Chondrocyte (in vitro differentiated cells): ENCODE measurements at regions not wholly inside any gene's neighbourhood (a gene's known extent, or its start where the extent isn't known, plus 50 kb on each side); places are given as distances from the start of the nearest gene placed in this dataset.

ENCODE experiments used
- DNase-seq: peaks from one replicate; pipeline ENCODE4 v3.0.0; 2021; ENCODE audit warnings: mixed read lengths, low spot score
- H3K27ac Mint-ChIP-seq: one replicate; pipeline ENCODE4 v1.8.0; 2021; ENCODE audit warnings: mild to moderate bottlenecking, moderate library complexity, mixed read lengths; ENCODE audit not compliant: unreplicated experiment
- H3K27me3 Mint-ChIP-seq: 2 replicates; pipeline ENCODE4 v1.8.0; 2021; ENCODE audit warnings: low read depth, mixed read lengths
- H3K36me3 Mint-ChIP-seq: 2 replicates; pipeline ENCODE4 v1.8.0; 2021; ENCODE audit warnings: low read depth, mixed read lengths
- H3K4me1 Mint-ChIP-seq: 2 replicates; pipeline ENCODE4 v1.8.0; 2021; ENCODE audit warnings: low read depth, mild to moderate bottlenecking, mixed read lengths
- H3K4me3 Mint-ChIP-seq: one replicate; pipeline ENCODE4 v1.8.0; 2021; ENCODE audit warnings: mild to moderate bottlenecking, moderate library complexity, mixed read lengths; ENCODE audit not compliant: unreplicated experiment
- H3K9me3 Mint-ChIP-seq: 2 replicates; pipeline ENCODE4 v1.8.0; 2021; ENCODE audit warnings: low read depth, mixed read lengths
- TF ChIP-seq, protein P1 (sequence below): fragments of 200-600 bp; sonication (generic); IDR thresholded peaks from 2 replicates; pipeline ENCODE4 v1.5.0; 2021; ENCODE audit warnings: antibody characterized with exemption, mild to moderate bottlenecking, moderate library complexity

DNA sequence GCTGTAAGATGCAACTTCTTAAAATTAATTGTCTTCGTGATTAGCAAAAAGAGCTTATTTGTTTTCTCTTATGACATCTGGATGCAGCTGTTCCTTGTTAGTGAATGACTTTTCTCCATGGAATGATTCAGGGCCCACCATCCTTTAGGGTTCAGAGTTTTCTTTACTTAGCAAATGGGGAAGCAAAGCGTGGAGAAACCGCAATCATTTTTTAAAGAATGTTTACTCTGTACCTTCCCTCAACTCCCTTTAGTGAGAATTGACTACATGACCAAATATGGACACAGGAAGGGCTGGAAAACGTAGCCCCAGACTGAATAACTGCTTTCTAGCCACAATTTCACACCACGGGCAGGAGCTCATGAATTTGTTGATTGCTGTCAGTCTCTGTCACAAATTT is 130.1 kb downstream of the EDEM1 start:
- no peaks in the 10 kb centered on the region for H3K36me3 Mint-ChIP-seq
- TF ChIP-seq, protein P1, sequence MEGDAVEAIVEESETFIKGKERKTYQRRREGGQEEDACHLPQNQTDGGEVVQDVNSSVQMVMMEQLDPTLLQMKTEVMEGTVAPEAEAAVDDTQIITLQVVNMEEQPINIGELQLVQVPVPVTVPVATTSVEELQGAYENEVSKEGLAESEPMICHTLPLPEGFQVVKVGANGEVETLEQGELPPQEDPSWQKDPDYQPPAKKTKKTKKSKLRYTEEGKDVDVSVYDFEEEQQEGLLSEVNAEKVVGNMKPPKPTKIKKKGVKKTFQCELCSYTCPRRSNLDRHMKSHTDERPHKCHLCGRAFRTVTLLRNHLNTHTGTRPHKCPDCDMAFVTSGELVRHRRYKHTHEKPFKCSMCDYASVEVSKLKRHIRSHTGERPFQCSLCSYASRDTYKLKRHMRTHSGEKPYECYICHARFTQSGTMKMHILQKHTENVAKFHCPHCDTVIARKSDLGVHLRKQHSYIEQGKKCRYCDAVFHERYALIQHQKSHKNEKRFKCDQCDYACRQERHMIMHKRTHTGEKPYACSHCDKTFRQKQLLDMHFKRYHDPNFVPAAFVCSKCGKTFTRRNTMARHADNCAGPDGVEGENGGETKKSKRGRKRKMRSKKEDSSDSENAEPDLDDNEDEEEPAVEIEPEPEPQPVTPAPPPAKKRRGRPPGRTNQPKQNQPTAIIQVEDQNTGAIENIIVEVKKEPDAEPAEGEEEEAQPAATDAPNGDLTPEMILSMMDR, result no peak
- H3K4me1 Mint-ChIP-seq, result no peaks in the 10 kb centered on the region
- DNase-seq, result no peak
- peaks cover 2% of the 10 kb centered on the region for H3K27me3 Mint-ChIP-seq
- H3K4me3 Mint-ChIP-seq, result no peak overlapping the region
- no peaks in the 10 kb centered on the region for H3K9me3 Mint-ChIP-seq
- no peak overlapping the region for H3K27ac Mint-ChIP-seq

DNA sequence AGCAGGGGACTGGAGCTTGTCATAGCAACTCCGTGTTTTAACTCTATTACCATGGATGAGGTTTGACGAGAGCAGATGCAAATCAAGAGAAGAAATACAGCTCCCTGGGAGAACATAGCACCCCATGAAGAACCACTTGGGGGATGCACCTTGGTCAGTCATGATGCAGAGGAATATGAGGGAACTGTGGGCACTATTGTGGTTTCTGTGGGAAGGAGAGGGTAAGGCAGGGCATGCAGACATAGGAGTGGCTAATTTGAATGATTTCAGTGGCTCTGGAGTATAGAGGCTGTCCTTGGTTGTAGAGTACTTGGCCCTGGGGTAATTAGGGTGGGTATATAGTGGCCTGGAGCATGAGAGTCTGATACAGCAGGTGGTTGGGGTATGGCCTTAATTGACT is 131.9 kb downstream of the EDEM1 start:
- DNase-seq, result no peak
- Mint-ChIP-seq H3K27me3 (peaks cover 4% of the 10 kb centered on the region), H3K27ac (no peak overlapping the region), H3K4me1 (no peaks in the 10 kb centered on the region), H3K9me3 (no peaks in the 10 kb centered on the region), H3K4me3 (no peak overlapping the region), H3K36me3 (no peaks in the 10 kb centered on the region)
- TF ChIP-seq, protein P1, result no peak

- H3K4me3 Mint-ChIP-seq, result no peak overlapping the region
- no peak for DNase-seq
- no peak overlapping the region for H3K27ac Mint-ChIP-seq
- H3K36me3 Mint-ChIP-seq, result no peaks in the 10 kb centered on the region
- H3K27me3 Mint-ChIP-seq, result peaks cover 2% of the 10 kb centered on the region
- TF ChIP-seq, protein P1, result no peak
- H3K4me1 Mint-ChIP-seq, result no peaks in the 10 kb centered on the region
- H3K9me3 Mint-ChIP-seq, result no peaks in the 10 kb centered on the region
Observed at GRCh38 chr3:5321666-5322340, 134.3 kb downstream of the EDEM1 start.

DNA sequence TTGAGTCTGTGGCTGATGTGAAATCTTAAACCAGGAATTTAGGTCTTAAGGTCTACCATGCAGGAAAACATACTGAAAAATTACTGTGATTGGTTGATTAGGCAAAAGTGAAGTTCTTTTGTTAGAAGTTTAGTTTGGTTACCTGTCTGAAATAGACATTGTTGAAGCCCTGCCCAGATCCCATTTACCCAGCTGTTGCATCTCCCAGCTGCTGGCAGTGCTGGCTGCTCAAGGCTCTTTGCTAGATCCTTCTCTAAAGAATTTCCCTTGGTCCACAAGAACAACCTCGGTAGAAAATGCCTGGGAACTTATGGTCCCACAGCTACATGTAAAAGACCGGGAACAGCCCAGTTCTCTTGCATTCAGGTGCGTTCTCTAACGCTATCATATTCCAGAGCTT is 137.3 kb downstream of the EDEM1 start:
- Mint-ChIP-seq H3K27ac (no peak overlapping the region), H3K27me3 (peaks cover 2% of the 10 kb centered on the region), H3K4me1 (no peaks in the 10 kb centered on the region), H3K4me3 (no peak overlapping the region), H3K9me3 (peaks cover 5% of the 10 kb centered on the region), H3K36me3 (no peaks in the 10 kb centered on the region)
- DNase-seq, result no peak
- TF ChIP-seq, protein P1, result no peak

DNA sequence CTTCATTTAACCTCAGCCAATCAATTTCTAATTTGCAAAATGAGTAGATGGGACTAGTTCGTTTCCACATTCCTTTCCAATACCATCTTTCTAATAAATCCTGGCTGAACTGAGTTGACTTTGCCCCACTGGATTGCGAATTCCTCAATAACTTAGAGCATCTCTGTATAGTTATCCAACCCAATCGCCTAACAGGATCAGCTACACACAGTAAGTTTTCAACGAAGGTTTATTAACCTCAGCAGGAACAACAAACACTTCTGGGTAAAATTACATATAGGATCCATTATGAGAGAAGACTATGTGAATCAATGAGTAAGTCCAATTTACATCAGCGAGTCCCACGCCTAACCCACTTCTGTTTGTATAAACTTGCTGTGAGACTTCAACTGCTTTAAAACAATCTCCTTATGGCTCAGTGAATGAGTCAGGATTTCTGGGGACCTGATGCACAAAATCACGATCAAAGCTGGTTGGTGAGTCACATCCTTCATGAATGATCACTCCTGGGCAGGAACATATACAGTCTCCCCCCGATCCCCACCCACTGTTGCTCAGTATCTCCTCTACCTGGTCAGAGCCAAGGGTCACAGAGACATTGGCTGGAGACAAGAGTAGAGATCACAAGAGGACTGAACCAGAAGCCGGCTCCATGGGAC is 142.8 kb downstream of the EDEM1 start:
- H3K4me1 Mint-ChIP-seq, result no peaks in the 10 kb centered on the region
- peaks cover 5% of the 10 kb centered on the region for H3K9me3 Mint-ChIP-seq
- no peak overlapping the region for H3K27ac Mint-ChIP-seq
- H3K4me3 Mint-ChIP-seq, result no peak overlapping the region
- peaks cover 6% of the 10 kb centered on the region for H3K27me3 Mint-ChIP-seq
- no peaks in the 10 kb centered on the region for H3K36me3 Mint-ChIP-seq
- TF ChIP-seq, protein P1, result no peak
- DNase-seq, result no peak
